GM12891 (cell line): ENCODE measurements at regions not wholly inside any gene's neighbourhood (a gene's known extent, or its start where the extent isn't known, plus 50 kb on each side); places are given as distances from the start of the nearest gene placed in this dataset.

Experiments
- DNase-seq: peaks from one replicate; pipeline ENCODE4 v3.0.0; 2011; ENCODE audit warnings: low spot score; ENCODE audit not compliant: insufficient read length
- FAIRE-seq: peaks from 2 replicates; lab custom pipeline; 2011; peaks lifted over from hg19 to GRCh38; lab: Jason Lieb, UNC
- PAX5 ChIP-seq: IDR thresholded peaks from 2 replicates; pipeline ENCODE4 v1.6.1; 2011; ENCODE audit warnings: low read length, moderate library complexity, mild to moderate bottlenecking; ENCODE audit not compliant: insufficient read depth, severe bottlenecking
- POLR2A ChIP-seq: IDR thresholded peaks from 2 replicates; pipeline ENCODE4 v1.6.1; 2011; ENCODE audit warnings: low read depth, low read length, control low read depth
- POLR2AphosphoS5 ChIP-seq: IDR thresholded peaks from 2 replicates; pipeline ENCODE4 v1.6.1; 2011; ENCODE audit warnings: low read depth, low read length, control low read depth
- POU2F2 ChIP-seq: IDR thresholded peaks from 2 replicates; pipeline ENCODE4 v1.6.1; 2011; ENCODE audit warnings: low read depth, mild to moderate bottlenecking, control low read depth, low read length, moderate library complexity
- SPI1 ChIP-seq: IDR thresholded peaks from 2 replicates; pipeline ENCODE4 v1.6.1; 2011; ENCODE audit warnings: low read depth, low read length, control low read depth
- TAF1 ChIP-seq: IDR thresholded peaks from 2 replicates; pipeline ENCODE4 v1.6.1; 2011; ENCODE audit warnings: low read depth, low read length, control low read depth

DNA sequence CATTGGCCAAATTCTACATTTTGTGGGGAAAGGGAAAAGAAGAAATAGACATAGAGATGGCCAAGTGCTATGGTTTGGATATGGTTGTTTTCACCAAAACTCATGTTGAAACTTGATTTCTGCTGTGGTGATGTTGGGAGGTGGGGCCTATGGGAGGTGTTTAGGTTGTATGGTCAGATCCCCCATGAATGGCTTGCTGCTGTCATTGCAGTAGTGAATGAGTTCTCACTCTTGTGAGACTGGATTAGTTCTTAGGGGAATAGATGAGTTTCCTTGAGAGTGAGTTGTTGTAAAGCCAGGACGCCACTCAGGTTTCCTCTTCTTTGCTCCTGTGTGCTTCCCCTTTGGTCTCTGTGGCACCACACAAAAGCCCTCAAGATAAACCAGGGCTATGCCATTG, 242.6 kb upstream of the RFC3 start:
- no peak for DNase-seq
- TF ChIP-seq SPI1 (no peak), TAF1 (no peak), POLR2AphosphoS5 (no peak), POU2F2 (no peak), PAX5 (no peak), POLR2A (no peak)
- no peak for FAIRE-seq

DNA sequence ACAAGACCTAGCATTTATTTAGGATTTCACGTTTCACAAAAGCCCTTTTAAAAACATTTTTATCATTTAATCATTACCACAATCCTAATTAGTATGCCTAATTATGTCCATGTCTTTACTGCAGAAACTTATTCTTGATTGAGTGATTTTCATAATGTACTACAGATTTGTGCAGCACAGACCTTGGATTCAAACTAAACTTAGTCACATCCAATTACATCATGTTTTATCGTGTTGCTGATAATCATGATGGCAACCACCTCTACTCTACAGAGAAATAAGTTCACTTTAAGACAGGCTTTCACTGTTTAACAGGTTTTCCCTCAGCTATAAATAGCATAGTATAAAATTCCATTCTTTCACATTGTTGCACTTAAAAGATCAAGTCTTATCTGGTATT, 240.9 kb upstream of the RFC3 start:
- DNase-seq, result no peak
- TF ChIP-seq POLR2AphosphoS5 (no peak), PAX5 (no peak), POU2F2 (no peak), POLR2A (no peak), SPI1 (no peak), TAF1 (no peak)
- no peak for FAIRE-seq

DNA sequence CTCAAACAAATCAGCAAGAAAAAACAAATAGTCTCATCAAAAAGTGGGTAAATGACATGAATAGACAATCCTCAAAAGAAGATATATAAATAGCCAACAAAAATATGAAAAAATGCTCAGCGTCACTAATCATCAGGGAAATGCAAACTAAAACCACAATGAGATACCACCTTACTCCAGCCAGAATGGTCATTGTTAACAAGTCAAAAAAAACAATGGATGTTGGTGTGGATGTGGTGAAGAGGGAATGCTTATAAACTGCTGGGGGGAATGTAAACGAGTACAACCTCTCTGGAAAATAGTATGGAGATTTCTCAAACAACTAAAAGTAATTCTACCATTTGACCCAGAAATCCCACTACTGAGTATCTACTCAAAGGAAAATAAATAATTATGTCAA, 239.2 kb upstream of the RFC3 start:
- FAIRE-seq, result no peak
- TF ChIP-seq POLR2A (no peak), SPI1 (no peak)
- DNase-seq, result no peak

DNA sequence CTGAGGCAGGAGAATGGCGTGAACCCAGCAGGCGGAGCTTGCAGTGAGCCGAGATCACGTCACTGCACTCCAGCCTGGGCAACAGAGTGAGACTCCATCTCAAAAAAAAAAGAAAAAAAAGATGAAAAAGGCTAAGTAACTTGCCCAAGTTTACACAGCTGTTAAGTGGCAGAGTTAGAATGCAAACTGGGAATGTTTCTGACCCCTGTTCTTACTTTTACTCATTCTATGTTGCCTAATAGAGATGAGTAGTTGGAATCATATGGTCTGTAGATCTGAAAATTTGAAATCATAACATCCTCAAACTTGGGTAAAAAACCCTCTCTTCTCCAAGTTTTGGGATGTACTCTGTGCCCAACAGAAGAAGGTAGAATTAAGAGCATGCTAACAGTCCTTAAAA, 235.8 kb upstream of the RFC3 start:
- DNase-seq (no peak), FAIRE-seq (no peak)
- no peak for TF ChIP-seq POU2F2
- no peak for TF ChIP-seq TAF1
- no peak for TF ChIP-seq SPI1
- no peak for TF ChIP-seq POLR2AphosphoS5
- TF ChIP-seq POLR2A, result no peak
- no peak for TF ChIP-seq PAX5

DNA sequence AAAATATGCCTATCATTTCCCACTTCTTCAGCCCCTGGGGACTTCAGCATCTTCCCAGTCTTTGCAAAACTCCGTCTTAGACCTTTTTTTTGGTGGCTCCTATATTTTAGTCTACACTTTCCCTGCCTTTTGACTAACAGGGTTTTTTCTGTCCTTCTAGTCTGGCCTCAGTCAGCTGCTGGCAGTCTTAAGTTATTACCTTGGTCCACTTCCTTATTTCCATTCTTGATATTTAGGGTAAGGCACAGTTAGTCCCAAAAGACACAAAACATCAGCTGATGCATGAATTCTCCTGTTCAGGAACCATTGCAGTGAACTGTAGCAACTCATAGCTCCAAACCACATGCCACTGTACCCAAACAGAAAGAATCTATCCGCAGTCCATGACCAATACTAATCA, 234.6 kb upstream of the RFC3 start:
- DNase-seq (no peak), FAIRE-seq (no peak)
- TF ChIP-seq POLR2AphosphoS5 (no peak), SPI1 (peak; percentile 69)

DNA sequence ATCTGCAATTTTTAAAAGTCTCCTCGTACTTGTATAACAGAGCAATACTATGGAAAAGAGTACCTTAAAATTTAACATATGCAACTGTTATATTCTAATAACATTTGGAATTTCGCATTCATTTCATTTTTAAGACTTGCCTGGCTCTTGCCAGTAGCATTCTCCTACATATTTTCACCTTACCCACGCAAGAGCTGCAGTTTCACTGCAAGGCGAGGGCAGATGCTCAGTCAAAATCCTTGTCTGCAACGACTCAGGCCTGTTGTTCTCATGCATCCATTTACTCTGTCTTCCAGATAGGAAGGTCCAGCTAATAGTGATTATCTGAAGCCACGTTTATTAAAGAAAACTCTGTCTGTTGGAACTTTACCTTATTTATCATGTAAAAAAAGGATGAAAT, 227.0 kb upstream of the RFC3 start:
- DNase-seq (no peak), FAIRE-seq (no peak)
- no peak for TF ChIP-seq POU2F2
- TF ChIP-seq POLR2AphosphoS5, result no peak
- no peak for TF ChIP-seq POLR2A
- TF ChIP-seq PAX5, result no peak
- TF ChIP-seq SPI1, result no peak
- no peak for TF ChIP-seq TAF1

DNA sequence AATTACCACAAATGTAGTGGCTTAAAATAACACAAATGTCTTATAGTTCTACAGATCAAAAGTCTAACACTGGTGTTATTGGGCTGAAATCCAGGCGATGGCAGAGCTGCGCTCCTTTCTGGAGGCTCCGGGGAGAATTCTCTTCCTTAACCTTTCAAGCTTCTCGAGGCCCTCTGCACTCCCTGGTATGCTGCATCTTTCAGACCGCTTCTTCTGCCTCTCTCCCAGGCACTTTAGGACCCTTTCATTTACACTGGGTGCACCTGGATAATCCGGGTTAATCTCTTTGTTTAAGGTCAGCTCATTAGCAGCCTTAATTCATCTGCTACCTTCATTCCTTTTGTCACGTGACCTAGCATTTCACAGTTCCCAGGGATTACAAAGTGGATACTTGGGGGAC, 211.3 kb upstream of the RFC3 start:
- FAIRE-seq (no peak), DNase-seq (no peak)
- TF ChIP-seq SPI1, result no peak
- TF ChIP-seq POLR2AphosphoS5, result no peak
- no peak for TF ChIP-seq POU2F2

DNA sequence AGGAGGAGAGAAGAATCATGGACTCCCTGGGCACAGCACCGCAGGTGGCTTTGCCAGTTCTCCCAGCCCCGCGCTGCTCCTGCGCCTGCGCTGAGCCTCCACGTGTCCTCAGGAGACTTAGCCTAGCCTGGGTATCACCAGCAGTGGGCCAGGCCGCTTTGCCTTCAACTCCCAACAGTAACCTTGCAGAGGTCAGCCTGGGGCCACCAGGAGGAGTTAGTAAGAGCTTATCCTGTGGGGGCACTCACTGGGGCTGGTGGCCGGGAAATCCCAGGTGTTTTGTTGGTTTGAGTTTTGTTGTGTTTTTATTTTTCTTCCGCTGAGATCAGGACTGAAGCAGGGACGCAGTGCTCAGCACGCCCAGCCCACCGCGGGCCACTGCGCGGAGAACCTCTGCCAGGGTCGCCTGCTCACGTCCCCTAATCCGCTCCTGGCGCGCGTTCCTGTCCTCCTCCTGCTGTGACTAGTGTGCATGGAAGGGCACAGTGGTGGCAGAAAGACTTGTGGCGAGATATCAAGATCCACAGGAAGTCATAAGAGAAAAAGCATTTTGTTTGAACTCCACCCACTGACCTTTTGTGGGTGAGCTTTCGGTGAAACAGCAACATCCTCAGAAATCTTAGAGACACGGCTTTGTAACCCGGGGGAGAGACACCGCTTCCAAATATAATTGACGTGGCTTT, 207.4 kb upstream of the RFC3 start:
- TF ChIP-seq POLR2A, result no peak
- TF ChIP-seq POU2F2, result no peak
- no peak for TF ChIP-seq POLR2AphosphoS5
- TF ChIP-seq SPI1, result no peak
- no peak for TF ChIP-seq PAX5
- no peak for TF ChIP-seq TAF1
- no peak for DNase-seq
- FAIRE-seq, result no peak

DNA sequence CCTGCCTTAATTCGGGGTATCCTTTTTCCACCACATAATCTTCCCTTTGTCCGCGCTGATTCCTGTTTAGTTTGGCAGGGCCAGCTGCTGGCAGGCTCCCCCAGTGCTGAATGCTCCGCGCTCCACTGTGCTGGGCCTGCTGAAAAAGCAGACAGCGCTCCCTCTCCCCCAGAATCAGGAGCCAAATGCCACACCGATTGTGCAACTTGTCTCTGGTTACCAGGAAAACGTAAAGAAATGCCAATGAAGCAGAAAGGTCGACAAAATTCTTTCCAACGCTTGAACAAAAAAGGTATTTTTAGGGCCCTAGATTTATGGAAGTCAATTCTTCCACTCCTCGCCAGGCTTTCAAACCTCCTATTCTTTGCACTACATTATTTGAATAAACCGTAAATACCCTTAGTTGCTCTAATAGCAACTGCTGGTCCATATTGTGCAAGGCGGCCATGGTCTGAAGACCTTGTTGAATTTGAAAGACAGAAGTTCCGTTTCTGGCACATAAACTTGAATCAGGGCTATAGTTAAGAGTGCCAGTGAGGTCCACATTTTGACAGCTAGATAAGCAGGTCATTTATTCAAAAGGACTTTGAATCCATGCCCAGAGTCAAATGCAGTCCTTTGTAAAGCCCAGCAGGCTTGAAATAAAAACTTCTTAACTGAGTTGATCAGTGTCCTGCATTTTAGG, 206.7 kb upstream of the RFC3 start:
- no peak for FAIRE-seq

DNA sequence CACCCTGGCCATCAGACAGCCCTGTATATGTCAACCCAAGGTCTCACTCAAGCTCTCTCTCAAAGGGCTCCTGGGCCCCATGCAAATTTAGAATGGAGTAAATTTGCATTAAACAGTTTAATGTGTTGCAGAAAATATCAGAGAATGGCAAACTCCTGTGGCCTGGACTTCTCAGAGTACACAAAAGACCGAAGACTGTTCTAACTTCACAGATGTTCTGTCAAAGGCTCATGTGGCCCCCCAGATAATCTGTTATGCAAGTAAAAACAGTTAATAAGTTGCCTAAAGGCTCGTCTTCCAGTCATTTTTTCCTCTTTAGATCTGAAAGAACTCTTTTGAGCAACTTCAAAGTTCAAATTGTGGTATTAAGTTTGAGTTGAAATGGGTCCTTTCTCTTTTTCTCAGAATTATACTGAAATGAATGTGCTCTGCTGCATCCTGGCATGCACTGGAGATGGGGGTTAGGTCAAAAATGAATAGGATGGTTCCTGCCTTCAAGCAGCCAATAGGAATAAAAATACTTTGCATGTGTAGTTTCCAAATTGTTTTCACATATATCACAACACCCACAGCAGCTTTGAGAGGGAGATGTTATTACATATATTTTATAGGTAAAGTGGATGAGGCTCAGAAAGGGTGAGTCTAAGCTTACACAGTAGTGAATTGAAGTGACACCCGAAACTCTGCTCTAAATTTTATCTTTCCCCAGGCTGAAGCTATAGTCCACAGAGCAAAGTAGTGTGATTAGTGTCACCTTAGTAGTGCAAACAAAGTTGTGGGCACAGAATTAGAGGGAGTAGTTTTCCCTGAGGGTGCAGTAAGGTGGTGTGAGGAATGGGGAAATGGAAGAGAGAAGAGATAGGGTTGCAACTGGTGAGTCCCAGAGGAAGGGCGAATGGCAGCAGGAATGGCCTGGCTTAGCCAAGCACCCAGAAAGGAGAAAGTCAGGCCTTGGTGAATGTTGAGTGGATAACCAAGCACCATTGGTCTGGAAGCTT, 205.0 kb upstream of the RFC3 start:
- DNase-seq, result no peak
- no peak for FAIRE-seq

More for the DNA sequence above, 206.7 kb upstream of the RFC3 start:
- TF ChIP-seq SPI1, result no peak
- TF ChIP-seq PAX5, result no peak
- no peak for TF ChIP-seq POLR2A
- no peak for TF ChIP-seq POLR2AphosphoS5
- TF ChIP-seq TAF1, result no peak
- no peak for TF ChIP-seq POU2F2
- DNase-seq, result no peak

More for the DNA sequence above, 205.0 kb upstream of the RFC3 start:
- TF ChIP-seq POU2F2 (peak; percentile 66; the same call in 1 of the 2 replicates), POLR2A (no peak)
